ENCODE measurements at regions not wholly inside any gene's neighbourhood (a gene's known extent, or its start where the extent isn't known, plus 50 kb on each side); places are given as distances from the start of the nearest gene placed in this dataset.
"Not testable (repeated sequence)": the region's sequence is repeated elsewhere in the genome, so short reads cannot be mapped to it uniquely, and the experiment has no call there.

GRCh38 chr10:45154502-45154901, 153.8 kb downstream of the ZNF22 start:
- no peaks in the 10 kb centered on the region for H3K36me3 ChIP-seq
- H3K27me3 ChIP-seq = no peaks in the 10 kb centered on the region
- no peak for DNase-seq

DNA sequence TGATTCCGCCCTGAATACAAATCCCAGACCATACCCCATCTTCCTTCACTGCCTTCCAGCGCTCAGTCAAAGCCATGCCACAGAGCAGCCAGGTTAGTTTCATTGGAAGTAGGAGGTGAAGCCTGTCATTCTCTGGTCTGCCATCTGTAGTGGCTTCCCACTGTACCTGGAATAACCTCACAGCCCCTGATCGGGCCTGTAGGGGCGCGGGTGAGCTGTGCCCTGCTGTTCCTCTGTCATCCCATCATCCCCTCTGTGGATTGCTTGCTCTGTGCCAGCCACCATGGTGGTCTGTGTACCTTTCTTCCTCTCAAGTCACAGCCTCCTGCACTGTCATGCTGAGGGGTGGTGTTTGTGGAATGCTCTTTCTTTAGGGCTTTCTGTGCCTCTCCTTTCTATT, 155.1 kb downstream of the ZNF22 start:
- no peak overlapping the region for H3K4me3 ChIP-seq
- DNase-seq = no peak

More at GRCh38 chr10:45154502-45154901, 153.8 kb downstream of the ZNF22 start:
- H3K4me3 ChIP-seq = no peak overlapping the region
- no peaks in the 10 kb centered on the region for H3K9me3 ChIP-seq

GRCh38 chr10:45160271-45160670, 155.1 kb downstream of the OR13A1 start:
- Histone ChIP-seq H3K4me3 (no peak overlapping the region), H3K27me3 (no peaks in the 10 kb centered on the region), H3K9me3 (no peaks in the 10 kb centered on the region), H3K36me3 (no peaks in the 10 kb centered on the region)
- DNase-seq = peak; percentile 5

More for the DNA sequence above, 155.1 kb downstream of the ZNF22 start:
- no peaks in the 10 kb centered on the region for H3K36me3 ChIP-seq
- no peaks in the 10 kb centered on the region for H3K27me3 ChIP-seq
- H3K9me3 ChIP-seq = no peaks in the 10 kb centered on the region

GRCh38 chr10:45163315-45163975, 152.0 kb downstream of the OR13A1 start:
- Histone ChIP-seq H3K9me3 (no peaks in the 10 kb centered on the region), H3K36me3 (no peaks in the 10 kb centered on the region)
- no peak for DNase-seq

DNA sequence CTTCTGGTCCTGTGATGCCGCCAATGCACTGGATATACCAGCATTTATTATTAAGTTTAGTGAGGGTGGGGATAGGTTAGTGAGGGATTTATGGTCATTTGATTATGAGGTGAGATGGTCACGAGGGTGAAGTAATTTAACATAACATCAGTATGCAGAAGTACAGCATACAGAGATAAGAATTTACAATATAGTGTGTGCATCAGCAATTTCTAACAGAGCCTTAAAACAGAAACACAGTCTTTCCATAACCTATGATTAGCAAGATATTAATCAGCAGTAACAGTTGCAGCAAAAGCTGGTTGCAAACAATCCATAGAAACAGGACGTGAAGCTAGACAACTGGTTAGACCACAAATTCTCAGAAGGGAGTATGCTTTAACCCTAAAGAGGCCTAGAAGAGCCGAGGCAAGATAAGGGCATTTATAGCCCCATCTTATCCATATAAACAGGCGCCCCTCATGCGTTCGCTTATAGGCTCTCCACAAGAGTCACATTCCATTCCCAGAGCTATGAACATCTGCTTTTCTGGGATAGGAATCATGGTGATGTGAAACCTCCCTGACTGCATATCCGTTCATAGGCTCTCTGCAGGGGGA, 139.8 kb downstream of the OR13A1 start:
- H3K36me3 ChIP-seq, H3K27me3 ChIP-seq, H3K4me3 ChIP-seq, DNase-seq, H3K9me3 ChIP-seq: not testable (repeated sequence)

More at GRCh38 chr10:45163315-45163975, 152.0 kb downstream of the OR13A1 start:
- Histone ChIP-seq H3K27me3 (no peaks in the 10 kb centered on the region), H3K4me3 (no peak overlapping the region)

DNA sequence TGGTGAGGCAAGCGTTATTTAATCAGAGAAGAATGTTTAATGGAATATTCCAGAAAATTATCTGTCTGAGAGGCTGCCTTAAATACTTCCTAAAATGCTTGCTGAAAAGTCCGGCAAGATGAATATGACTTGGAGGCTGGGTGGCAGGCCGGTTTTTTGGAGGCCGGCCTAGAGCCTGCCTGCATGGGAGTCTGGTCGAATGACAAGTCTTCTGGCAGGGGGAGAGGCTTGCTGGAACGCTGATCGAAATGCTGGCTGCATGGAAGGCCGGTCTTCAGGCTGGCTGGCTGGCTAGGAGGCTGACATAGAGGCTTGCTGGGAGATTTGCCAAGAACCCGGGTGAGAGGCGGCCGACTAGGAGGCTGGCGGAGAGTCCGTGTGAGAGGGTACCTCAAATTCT, 135.7 kb downstream of the OR13A1 start:
- Histone ChIP-seq H3K4me3 (no peak overlapping the region), H3K9me3 (no peaks in the 10 kb centered on the region), H3K27me3 (no peaks in the 10 kb centered on the region), H3K36me3 (no peaks in the 10 kb centered on the region)
- peak; percentile 70 for DNase-seq

- no peak for DNase-seq
- Histone ChIP-seq H3K9me3 (no peaks in the 10 kb centered on the region), H3K4me3 (no peak overlapping the region), H3K27me3 (no peaks in the 10 kb centered on the region), H3K36me3 (no peaks in the 10 kb centered on the region)
Observed at GRCh38 chr10:45180507-45180906, 134.9 kb downstream of the OR13A1 start.

- Histone ChIP-seq H3K4me3 (no peak overlapping the region), H3K36me3 (no peaks in the 10 kb centered on the region), H3K9me3 (no peaks in the 10 kb centered on the region), H3K27me3 (no peaks in the 10 kb centered on the region)
- peak; percentile 93 for DNase-seq
Observed at GRCh38 chr10:45180946-45181875, 134.2 kb downstream of the OR13A1 start.

DNA sequence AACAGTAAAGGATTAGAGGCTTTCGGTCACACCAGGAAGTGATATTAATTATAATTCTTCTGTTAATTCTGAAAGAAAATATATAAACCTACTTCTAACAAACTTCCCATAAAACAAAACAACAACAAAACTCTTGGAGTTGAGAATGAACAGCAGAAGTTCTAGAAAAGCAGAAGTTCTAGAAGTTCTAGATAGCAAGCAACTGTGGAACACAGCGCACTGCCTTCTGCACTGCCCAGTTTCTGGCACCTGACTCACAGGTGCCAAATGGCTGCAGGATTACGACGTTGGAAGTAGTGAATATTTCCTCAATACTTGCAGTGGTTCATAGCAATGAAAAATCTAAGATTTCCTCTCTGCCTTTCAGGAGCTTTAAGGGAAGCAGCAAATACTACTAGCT, 132.2 kb downstream of the OR13A1 start:
- Histone ChIP-seq H3K4me3 (no peak overlapping the region), H3K9me3 (no peaks in the 10 kb centered on the region), H3K36me3 (no peaks in the 10 kb centered on the region), H3K27me3 (no peaks in the 10 kb centered on the region)
- no peak for DNase-seq

DNA sequence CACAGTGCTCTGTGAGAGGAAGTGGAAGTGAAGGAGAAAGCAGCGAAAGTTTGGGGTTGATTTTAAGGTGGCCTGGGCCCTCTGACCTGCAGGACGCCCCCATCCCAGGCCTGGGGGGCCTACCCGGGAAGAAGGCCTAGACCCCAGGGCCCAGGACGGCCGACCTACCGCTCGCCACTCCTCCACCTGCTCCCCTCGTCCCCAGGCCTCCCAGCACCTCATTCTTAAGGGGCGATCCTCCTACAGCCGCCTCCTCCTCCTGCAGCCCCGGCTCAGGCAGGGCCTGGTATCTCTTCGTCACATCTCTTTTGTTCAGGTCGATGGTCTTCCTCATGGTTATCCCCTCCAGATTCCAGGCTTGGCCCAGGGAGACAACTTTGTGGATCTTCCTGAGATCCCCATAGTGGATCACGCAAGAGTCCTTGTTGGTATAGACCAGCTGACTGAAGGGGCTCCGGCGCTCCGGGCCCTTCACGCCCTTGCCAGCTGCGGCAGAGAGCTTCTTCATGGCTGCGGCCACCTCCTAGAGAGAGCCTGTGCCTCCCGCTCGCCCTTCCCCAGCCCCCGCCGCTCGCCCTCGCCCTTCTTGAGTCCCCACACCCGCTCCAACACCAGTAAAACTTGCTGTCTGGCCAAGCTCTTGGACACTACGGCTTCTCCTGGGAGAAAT, 117.5 kb downstream of the OR13A1 start:
- DNase-seq = no peak
- H3K9me3 ChIP-seq = no peaks in the 10 kb centered on the region
- H3K36me3 ChIP-seq = no peaks in the 10 kb centered on the region
- no peak overlapping the region for H3K4me3 ChIP-seq
- 0 out of 2 replicates have a peak, but pooled peaks cover 3% of the 10 kb centered on the region for H3K27me3 ChIP-seq

DNA sequence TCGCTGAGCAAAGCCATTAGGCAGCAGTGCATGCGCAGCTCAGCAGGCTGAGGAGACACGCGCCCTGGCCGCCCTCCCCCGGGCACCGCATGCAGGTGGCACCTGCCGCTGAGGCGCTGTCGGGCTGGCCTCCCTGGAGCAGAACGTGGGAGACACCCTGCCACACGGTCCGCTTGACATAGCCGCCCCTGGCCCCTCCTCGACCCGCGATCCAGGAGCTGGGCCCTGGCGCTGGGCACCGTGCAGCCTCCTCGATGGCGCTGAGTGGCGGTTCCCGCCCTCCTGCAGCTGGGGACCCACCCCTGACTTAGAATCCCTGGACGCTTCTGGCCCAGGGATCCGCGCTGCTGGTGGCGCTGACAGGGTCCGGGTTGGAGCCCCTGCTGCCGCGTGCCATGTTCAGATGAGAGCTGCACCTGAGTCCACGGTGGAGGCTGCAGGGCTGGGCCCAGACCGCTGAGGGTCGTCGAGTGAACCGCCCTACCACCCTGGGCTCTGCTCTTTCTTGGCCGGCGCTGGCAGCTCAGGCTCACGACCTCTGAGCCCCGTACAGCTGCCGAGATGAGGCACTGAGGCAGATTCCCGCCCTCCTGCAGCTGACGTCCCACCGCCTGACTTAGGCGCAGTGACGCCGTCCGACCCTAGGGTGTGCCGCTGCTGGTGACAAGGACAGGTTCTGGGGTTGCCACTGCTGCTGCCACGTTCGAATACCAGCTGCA, 116.8 kb downstream of the OR13A1 start:
- Histone ChIP-seq H3K27me3 (0 out of 2 replicates have a peak, but pooled peaks cover 5% of the 10 kb centered on the region), H3K36me3 (no peaks in the 10 kb centered on the region), H3K4me3 (no peak overlapping the region), H3K9me3 (no peaks in the 10 kb centered on the region)
- no peak for DNase-seq

GRCh38 chr10:45199205-45199740, 116.1 kb downstream of the OR13A1 start:
- H3K27me3 ChIP-seq = 0 out of 2 replicates have a peak, but pooled peaks cover 5% of the 10 kb centered on the region
- H3K4me3 ChIP-seq = no peak overlapping the region
- no peaks in the 10 kb centered on the region for H3K9me3 ChIP-seq
- no peaks in the 10 kb centered on the region for H3K36me3 ChIP-seq
- DNase-seq = no peak

DNA sequence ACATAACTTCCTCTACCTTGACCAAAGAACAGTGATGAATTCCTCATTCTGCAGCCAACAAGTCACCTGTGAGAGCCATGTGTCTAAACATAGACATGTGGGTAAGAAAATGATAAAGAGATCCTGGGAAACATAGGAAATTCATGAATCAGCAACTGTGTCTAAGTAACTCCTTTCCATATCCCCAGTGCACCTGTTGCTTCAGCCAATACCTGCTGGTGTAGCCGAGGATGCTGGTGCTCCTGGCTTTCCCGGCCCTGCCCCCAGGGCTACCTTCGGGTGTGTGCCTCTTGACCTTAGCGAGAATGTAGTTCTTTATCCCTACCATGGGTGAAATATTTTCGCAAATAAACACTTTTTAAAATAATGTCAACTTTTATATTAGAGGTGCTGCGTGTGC, 114.1 kb downstream of the OR13A1 start:
- Histone ChIP-seq H3K36me3 (no peaks in the 10 kb centered on the region), H3K27me3 (0 out of 2 replicates have a peak, but pooled peaks cover 5% of the 10 kb centered on the region), H3K9me3 (no peaks in the 10 kb centered on the region), H3K4me3 (no peak overlapping the region)
- no peak for DNase-seq

DNA sequence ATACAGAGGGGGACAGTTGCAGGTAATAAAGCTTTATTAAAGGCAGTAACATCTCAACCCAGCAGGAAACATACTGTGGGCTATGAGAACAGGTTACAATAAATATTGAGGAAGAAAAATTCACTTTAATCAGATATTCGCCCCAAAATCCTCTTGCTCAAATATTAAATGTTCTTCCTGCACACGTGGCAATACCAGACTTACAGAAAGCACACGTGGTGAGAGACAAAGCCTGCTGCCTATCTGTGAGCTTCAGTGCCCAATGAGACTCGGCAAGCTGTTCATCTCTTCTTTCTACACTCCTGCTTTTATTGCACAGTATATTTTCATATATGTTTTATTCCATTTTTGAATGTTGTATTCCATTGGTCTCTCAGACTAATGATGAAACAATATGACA, 113.2 kb downstream of the OR13A1 start:
- Histone ChIP-seq H3K36me3 (no peaks in the 10 kb centered on the region), H3K4me3 (no peak overlapping the region), H3K9me3 (no peaks in the 10 kb centered on the region), H3K27me3 (0 out of 2 replicates have a peak, but pooled peaks cover 5% of the 10 kb centered on the region)
- DNase-seq = no peak

DNA sequence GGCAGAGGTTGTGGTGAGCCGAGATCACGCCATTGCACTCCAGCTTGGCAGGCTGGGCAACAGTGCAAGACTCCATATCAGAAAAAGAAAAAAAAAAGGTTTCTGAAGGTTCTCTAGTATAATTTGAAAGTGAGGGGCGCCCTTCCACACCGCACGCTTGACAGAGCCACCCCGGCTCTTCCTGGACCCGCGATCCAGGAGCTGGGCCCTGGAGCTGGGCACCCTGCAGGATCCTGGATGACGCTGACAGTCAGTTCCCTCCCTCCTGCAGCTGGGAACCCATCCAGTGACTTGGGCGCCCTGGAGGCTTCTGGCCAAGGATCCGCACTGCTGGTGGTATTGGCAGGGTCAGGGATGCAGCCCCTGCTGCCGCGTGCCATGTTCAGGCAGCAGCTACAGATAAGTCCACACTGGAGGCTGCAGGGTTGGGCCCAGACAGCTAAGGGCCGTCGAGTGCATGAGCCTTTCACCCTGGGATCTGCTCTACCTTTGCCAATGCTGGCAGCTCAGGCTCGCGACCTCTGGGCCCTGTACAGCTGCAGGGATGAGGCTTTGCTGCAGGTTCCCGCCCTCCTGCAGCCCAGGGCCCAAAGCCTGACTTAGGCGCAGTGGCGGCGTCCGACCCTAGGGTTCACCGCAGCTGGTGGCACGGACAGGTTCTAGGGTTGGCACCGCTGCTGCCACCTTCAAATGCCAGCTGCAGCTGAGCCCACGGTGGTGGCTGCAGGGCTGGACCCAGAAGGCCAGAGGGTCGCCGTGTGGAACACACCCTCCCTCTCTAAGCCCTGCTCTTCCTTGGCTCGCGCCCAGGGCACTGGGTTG, 110.2 kb downstream of the OR13A1 start:
- H3K36me3 ChIP-seq = no peaks in the 10 kb centered on the region
- no peak for DNase-seq
- 0 out of 2 replicates have a peak, but pooled peaks cover 7% of the 10 kb centered on the region for H3K27me3 ChIP-seq
- H3K4me3 ChIP-seq = no peak overlapping the region
- H3K9me3 ChIP-seq = peaks cover 2% of the 10 kb centered on the region; the same call in 1 of the 2 replicates

All from MG63 (cell line).